H1 (cell line): ENCODE measurements at regions not wholly inside any gene's neighbourhood (a gene's known extent, or its start where the extent isn't known, plus 50 kb on each side); places are given as distances from the start of the nearest gene placed in this dataset.

Experiments
- EP300 ChIP-seq, 2 experiments: IDR thresholded peaks; 1 replicate in 1 of 2; 2 replicates in 1 of 2; pipeline ENCODE4 v1.6.1; 2011 to 2012; ENCODE audit warnings: low read depth in 2 of 2, low read length in 2 of 2, mild to moderate bottlenecking in 2 of 2, borderline replicate concordance in 1 of 2, inconsistent platforms in 1 of 2, moderate library complexity in 1 of 2
- RBBP5 ChIP-seq: IDR thresholded peaks from 2 replicates; pipeline ENCODE4 v1.7.1; 2012; ENCODE audit warnings: low read depth, mild to moderate bottlenecking, inconsistent platforms, low read length, moderate library complexity, borderline replicate concordance
- TF ChIP-seq, protein P1 (sequence below), 3 experiments: IDR thresholded peaks; 1 replicate in 2 of 3; 2 replicates in 1 of 3; pipeline versions ENCODE4 v1.5.1 to v1.6.1; 2011; ENCODE audit warnings: low read length in 3 of 3, mild to moderate bottlenecking in 3 of 3, inconsistent platforms in 2 of 3, low read depth in 1 of 3, moderate library complexity in 1 of 3; ENCODE audit not compliant: insufficient read depth in 1 of 3; ENCODE audit errors: control extremely low read depth in 1 of 3

DNA sequence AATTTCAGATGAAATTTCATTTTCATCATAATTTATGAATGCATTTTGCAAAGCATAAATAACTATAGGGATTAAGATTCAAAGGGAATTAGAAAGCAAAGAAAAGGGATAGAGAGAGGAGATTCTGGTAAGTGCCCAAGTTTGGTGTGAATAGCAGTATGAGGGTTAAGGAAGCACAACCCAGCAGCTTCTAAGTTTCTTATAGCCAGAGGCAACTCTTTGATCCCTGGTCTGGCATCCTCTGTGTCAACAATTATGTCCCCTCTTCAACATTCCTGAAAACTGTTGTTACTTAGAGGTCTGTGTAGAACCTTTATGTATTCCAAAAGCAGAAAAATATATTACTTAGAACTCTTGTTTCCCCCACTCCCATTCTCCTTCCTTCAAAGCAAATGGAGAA, 171.6 kb upstream of the SATB2 start:
- TF ChIP-seq EP300 (IDR thresholded peaks at IDR 0.05; ENCODE audit: borderline replicate concordance in 1 of 2, low read depth in 2 of 2, low read length in 2 of 2) (no peak), RBBP5 (no peak)
- TF ChIP-seq, protein P1, sequence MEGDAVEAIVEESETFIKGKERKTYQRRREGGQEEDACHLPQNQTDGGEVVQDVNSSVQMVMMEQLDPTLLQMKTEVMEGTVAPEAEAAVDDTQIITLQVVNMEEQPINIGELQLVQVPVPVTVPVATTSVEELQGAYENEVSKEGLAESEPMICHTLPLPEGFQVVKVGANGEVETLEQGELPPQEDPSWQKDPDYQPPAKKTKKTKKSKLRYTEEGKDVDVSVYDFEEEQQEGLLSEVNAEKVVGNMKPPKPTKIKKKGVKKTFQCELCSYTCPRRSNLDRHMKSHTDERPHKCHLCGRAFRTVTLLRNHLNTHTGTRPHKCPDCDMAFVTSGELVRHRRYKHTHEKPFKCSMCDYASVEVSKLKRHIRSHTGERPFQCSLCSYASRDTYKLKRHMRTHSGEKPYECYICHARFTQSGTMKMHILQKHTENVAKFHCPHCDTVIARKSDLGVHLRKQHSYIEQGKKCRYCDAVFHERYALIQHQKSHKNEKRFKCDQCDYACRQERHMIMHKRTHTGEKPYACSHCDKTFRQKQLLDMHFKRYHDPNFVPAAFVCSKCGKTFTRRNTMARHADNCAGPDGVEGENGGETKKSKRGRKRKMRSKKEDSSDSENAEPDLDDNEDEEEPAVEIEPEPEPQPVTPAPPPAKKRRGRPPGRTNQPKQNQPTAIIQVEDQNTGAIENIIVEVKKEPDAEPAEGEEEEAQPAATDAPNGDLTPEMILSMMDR (IDR thresholded peaks at IDR 0.05; ENCODE audit: control extremely low read depth in 1 of 3, insufficient read depth in 1 of 3, low read depth in 1 of 3, low read length in 3 of 3) = no peak
